Smooth muscle cell (in vitro differentiated cells): ENCODE measurements at regions not wholly inside any gene's neighbourhood (a gene's known extent, or its start where the extent isn't known, plus 50 kb on each side); places are given as distances from the start of the nearest gene placed in this dataset.

ENCODE experiments used
- DNase-seq: peaks from one replicate; lab custom pipeline; 2025; ENCODE audit not compliant: unreplicated experiment; lab: John Stamatoyannopoulos, UW
- H2AFZ ChIP-seq: fragments of 200-600 bp; sonication (generic); 2 replicates; pipeline ENCODE4 v1.6.0; 2016; ENCODE audit warnings: antibody characterized with exemption, low read depth, mild to moderate bottlenecking
- H3F3A ChIP-seq: fragments of 200-600 bp; sonication (generic); 2 replicates; pipeline ENCODE4 v1.6.0; 2017; ENCODE audit warnings: antibody characterized with exemption, low read depth
- H3K27ac ChIP-seq: fragments of 200-600 bp; sonication (generic); 2 replicates; pipeline ENCODE4 v1.5.1; 2016; ENCODE audit warnings: low read depth, mild to moderate bottlenecking
- H3K27me3 ChIP-seq: fragments of 200-600 bp; sonication (generic); 2 replicates; pipeline ENCODE4 v1.6.1; 2016; ENCODE audit warnings: low read depth, mild to moderate bottlenecking
- H3K36me3 ChIP-seq: fragments of 200-600 bp; sonication (generic); 2 replicates; pipeline ENCODE4 v1.5.1; 2016; ENCODE audit warnings: low read depth
- H3K4me1 ChIP-seq: fragments of 200-600 bp; sonication (generic); 2 replicates; pipeline ENCODE4 v1.5.1; 2016; ENCODE audit warnings: low read depth
- H3K4me2 ChIP-seq: fragments of 200-600 bp; sonication (generic); 2 replicates; pipeline ENCODE4 v1.6.0; 2016; ENCODE audit warnings: mild to moderate bottlenecking
- H3K4me3 ChIP-seq: fragments of 200-600 bp; sonication (generic); 2 replicates; pipeline ENCODE4 v1.5.1; 2016; ENCODE audit warnings: mild to moderate bottlenecking
- H3K79me2 ChIP-seq: fragments of 200-600 bp; sonication (generic); 2 replicates; pipeline ENCODE4 v1.6.0; 2016; ENCODE audit warnings: low read depth, mild to moderate bottlenecking
- H3K9ac ChIP-seq: fragments of 200-600 bp; sonication (generic); 2 replicates; pipeline ENCODE4 v1.6.0; 2016; ENCODE audit warnings: low read depth
- H3K9me3 ChIP-seq: fragments of 200-600 bp; sonication (generic); replicated peaks from 2 replicates; pipeline ENCODE4 v1.5.1; 2016; ENCODE audit warnings: low read depth
- H4K20me1 ChIP-seq: fragments of 200-600 bp; sonication (generic); 2 replicates; pipeline ENCODE4 v1.6.0; 2016; ENCODE audit warnings: low read depth
- CTCF ChIP-seq: fragments of 200-600 bp; sonication (generic); IDR thresholded peaks from 2 replicates; pipeline ENCODE4 v1.5.1; 2017; ENCODE audit warnings: borderline replicate concordance, mild to moderate bottlenecking, antibody characterized with exemption; ENCODE audit not compliant: insufficient read depth, poor library complexity, severe bottlenecking
- WGBS: methylation state at CpG from one replicate; pipeline ENCODE4 v1.1.7; 2016; ENCODE audit warnings: low lambda C conversion rate; 5-methylcytosine and 5-hydroxymethylcytosine counted together

GRCh38 chr2:23286758-23287704, 97.9 kb upstream of the KLHL29 start:
- Histone ChIP-seq H3K4me2 (peak overlapping the region; percentile 65), H3K9me3 (no peaks in the 10 kb centered on the region), H4K20me1 (no peaks in the 10 kb centered on the region), H3K27me3 (no peaks in the 10 kb centered on the region), H3K36me3 (no peaks in the 10 kb centered on the region), H3F3A (peaks cover 14% of the 10 kb centered on the region), H2AFZ (no peak overlapping the region), H3K4me3 (no peak overlapping the region), H3K9ac (no peak overlapping the region), H3K27ac (peak overlapping the region; percentile 85), H3K4me1 (peaks cover 13% of the 10 kb centered on the region), H3K79me2 (no peaks in the 10 kb centered on the region)
- no peak for TF ChIP-seq CTCF
- 26% methylated on average over 6 of the region's 6 CpGs for WGBS
- DNase-seq, result no peak

- H3K27ac ChIP-seq, result no peak overlapping the region
- no peaks in the 10 kb centered on the region for H3K36me3 ChIP-seq
- H3K4me3 ChIP-seq, result no peak overlapping the region
- no peak overlapping the region for H3K4me2 ChIP-seq
- H4K20me1 ChIP-seq, result no peaks in the 10 kb centered on the region
- peaks cover 13% of the 10 kb centered on the region for H3K4me1 ChIP-seq
- H3K79me2 ChIP-seq, result no peaks in the 10 kb centered on the region
- H3K9ac ChIP-seq, result no peak overlapping the region
- no peaks in the 10 kb centered on the region for H3K27me3 ChIP-seq
- H3F3A ChIP-seq, result peaks cover 14% of the 10 kb centered on the region
- no peaks in the 10 kb centered on the region for H3K9me3 ChIP-seq
- no peak overlapping the region for H2AFZ ChIP-seq
- DNase-seq, result no peak
- no peak for TF ChIP-seq CTCF
- 96% methylated on average over 2 of the region's 2 CpGs for WGBS
Observed at GRCh38 chr2:23289671-23290070, 95.3 kb upstream of the KLHL29 start.

GRCh38 chr2:23291239-23291638, 93.7 kb upstream of the KLHL29 start:
- no peak overlapping the region for H3K4me2 ChIP-seq
- H3F3A ChIP-seq, result peaks cover 10% of the 10 kb centered on the region
- no peaks in the 10 kb centered on the region for H4K20me1 ChIP-seq
- H3K27me3 ChIP-seq, result no peaks in the 10 kb centered on the region
- H3K9ac ChIP-seq, result no peak overlapping the region
- 94% methylated on average over 2 of the region's 2 CpGs for WGBS
- H3K9me3 ChIP-seq, result no peaks in the 10 kb centered on the region
- peaks cover 11% of the 10 kb centered on the region for H3K4me1 ChIP-seq
- H3K79me2 ChIP-seq, result no peaks in the 10 kb centered on the region
- DNase-seq, result no peak
- H3K4me3 ChIP-seq, result no peak overlapping the region
- H3K27ac ChIP-seq, result no peak overlapping the region
- no peak overlapping the region for H2AFZ ChIP-seq
- no peak for TF ChIP-seq CTCF
- H3K36me3 ChIP-seq, result no peaks in the 10 kb centered on the region
